Amygdala (tissue), 56 donors: ENCODE measurements at regions not wholly inside any gene's neighbourhood (a gene's known extent, or its start where the extent isn't known, plus 50 kb on each side); places are given as distances from the start of the nearest gene placed in this dataset.

ENCODE experiments used
- DNase-seq, 56 donors: peaks; one replicate each; lab custom pipeline; 2025; lab: John Stamatoyannopoulos, UW

- DNase-seq = no peak
Observed at GRCh38 chr3:25365636-25366035, 62.4 kb upstream of the RARB start.

- no peak for DNase-seq
Observed at GRCh38 chr3:25367025-25367424, 61.0 kb upstream of the RARB start.

GRCh38 chr3:25372167-25372566 lies 55.9 kb upstream of the RARB start:
- no peak for DNase-seq

GRCh38 chr3:25376340-25376739 lies 51.7 kb upstream of the RARB start:
- no peak for DNase-seq

GRCh38 chr3:25377042-25377441 lies 51.0 kb upstream of the RARB start:
- no peak for DNase-seq
